ENCODE measurements at regions not wholly inside any gene's neighbourhood (a gene's known extent, or its start where the extent isn't known, plus 50 kb on each side); places are given as distances from the start of the nearest gene placed in this dataset.

- Histone ChIP-seq H3K4me1 (ENCODE audit: control insufficient read depth in 4 of 4, insufficient read depth in 4 of 4, low read length in 3 of 4) (no peaks in the 10 kb centered on the region), H3K27ac (ENCODE audit: low read depth in 1 of 2, low read length in 2 of 2) (no peak overlapping the region), H3K4me3 (ENCODE audit: low read depth in 1 of 3, low read length in 3 of 3) (no peak overlapping the region), H3K9ac (ENCODE audit: low read depth in 1 of 2, low read length in 2 of 2) (no peak overlapping the region), H3K27me3 (ENCODE audit: control insufficient read depth in 4 of 4, insufficient read depth in 4 of 4, low read length in 3 of 4) (no peaks in the 10 kb centered on the region), H3K9me3 (ENCODE audit: control insufficient read depth in 4 of 4, low read length in 3 of 4) (no peaks in the 10 kb centered on the region), H3K36me3 (ENCODE audit: control insufficient read depth in 4 of 4, insufficient read depth in 3 of 4, low read depth in 1 of 4, low read length in 3 of 4) (no peaks in the 10 kb centered on the region)
- 54% methylated on average over 2 of the region's 2 CpGs for WGBS
- TF ChIP-seq GABPA (IDR thresholded peaks at IDR 0.05 in 1 of 2, conservative IDR thresholded peaks at IDR 0.05 in 1 of 2) (no peak), HNF4G (IDR thresholded peaks at IDR 0.05) (no peak), SP1 (IDR thresholded peaks at IDR 0.05) (no peak), FOXA2 (IDR thresholded peaks at IDR 0.05) (no peak), TAF1 (conservative IDR thresholded peaks at IDR 0.05) (no peak), YY1 (IDR thresholded peaks at IDR 0.05) (no peak), FOXA1 (IDR thresholded peaks at IDR 0.05) (no peak), RAD21 (IDR thresholded peaks at IDR 0.05) (no peak), JUND (IDR thresholded peaks at IDR 0.05) (no peak), NR2F2 (IDR thresholded peaks at IDR 0.05) (no peak), RXRA (IDR thresholded peaks at IDR 0.05) (no peak), HNF4A (conservative IDR thresholded peaks at IDR 0.05) (no peak)
- TF ChIP-seq, protein P1, sequence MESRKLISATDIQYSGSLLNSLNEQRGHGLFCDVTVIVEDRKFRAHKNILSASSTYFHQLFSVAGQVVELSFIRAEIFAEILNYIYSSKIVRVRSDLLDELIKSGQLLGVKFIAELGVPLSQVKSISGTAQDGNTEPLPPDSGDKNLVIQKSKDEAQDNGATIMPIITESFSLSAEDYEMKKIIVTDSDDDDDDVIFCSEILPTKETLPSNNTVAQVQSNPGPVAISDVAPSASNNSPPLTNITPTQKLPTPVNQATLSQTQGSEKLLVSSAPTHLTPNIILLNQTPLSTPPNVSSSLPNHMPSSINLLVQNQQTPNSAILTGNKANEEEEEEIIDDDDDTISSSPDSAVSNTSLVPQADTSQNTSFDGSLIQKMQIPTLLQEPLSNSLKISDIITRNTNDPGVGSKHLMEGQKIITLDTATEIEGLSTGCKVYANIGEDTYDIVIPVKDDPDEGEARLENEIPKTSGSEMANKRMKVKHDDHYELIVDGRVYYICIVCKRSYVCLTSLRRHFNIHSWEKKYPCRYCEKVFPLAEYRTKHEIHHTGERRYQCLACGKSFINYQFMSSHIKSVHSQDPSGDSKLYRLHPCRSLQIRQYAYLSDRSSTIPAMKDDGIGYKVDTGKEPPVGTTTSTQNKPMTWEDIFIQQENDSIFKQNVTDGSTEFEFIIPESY (IDR thresholded peaks at IDR 0.05), result no peak
- TF ChIP-seq, protein P2, sequence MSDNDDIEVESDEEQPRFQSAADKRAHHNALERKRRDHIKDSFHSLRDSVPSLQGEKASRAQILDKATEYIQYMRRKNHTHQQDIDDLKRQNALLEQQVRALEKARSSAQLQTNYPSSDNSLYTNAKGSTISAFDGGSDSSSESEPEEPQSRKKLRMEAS (IDR thresholded peaks at IDR 0.05), result no peak
- TF ChIP-seq, protein P3, sequence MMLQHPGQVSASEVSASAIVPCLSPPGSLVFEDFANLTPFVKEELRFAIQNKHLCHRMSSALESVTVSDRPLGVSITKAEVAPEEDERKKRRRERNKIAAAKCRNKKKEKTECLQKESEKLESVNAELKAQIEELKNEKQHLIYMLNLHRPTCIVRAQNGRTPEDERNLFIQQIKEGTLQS (IDR thresholded peaks at IDR 0.05), result no peak
- TF ChIP-seq, protein P4, sequence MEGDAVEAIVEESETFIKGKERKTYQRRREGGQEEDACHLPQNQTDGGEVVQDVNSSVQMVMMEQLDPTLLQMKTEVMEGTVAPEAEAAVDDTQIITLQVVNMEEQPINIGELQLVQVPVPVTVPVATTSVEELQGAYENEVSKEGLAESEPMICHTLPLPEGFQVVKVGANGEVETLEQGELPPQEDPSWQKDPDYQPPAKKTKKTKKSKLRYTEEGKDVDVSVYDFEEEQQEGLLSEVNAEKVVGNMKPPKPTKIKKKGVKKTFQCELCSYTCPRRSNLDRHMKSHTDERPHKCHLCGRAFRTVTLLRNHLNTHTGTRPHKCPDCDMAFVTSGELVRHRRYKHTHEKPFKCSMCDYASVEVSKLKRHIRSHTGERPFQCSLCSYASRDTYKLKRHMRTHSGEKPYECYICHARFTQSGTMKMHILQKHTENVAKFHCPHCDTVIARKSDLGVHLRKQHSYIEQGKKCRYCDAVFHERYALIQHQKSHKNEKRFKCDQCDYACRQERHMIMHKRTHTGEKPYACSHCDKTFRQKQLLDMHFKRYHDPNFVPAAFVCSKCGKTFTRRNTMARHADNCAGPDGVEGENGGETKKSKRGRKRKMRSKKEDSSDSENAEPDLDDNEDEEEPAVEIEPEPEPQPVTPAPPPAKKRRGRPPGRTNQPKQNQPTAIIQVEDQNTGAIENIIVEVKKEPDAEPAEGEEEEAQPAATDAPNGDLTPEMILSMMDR (IDR thresholded peaks at IDR 0.05; ENCODE audit: low read depth, low read length, missing input control), result no peak
- TF ChIP-seq, protein P5, sequence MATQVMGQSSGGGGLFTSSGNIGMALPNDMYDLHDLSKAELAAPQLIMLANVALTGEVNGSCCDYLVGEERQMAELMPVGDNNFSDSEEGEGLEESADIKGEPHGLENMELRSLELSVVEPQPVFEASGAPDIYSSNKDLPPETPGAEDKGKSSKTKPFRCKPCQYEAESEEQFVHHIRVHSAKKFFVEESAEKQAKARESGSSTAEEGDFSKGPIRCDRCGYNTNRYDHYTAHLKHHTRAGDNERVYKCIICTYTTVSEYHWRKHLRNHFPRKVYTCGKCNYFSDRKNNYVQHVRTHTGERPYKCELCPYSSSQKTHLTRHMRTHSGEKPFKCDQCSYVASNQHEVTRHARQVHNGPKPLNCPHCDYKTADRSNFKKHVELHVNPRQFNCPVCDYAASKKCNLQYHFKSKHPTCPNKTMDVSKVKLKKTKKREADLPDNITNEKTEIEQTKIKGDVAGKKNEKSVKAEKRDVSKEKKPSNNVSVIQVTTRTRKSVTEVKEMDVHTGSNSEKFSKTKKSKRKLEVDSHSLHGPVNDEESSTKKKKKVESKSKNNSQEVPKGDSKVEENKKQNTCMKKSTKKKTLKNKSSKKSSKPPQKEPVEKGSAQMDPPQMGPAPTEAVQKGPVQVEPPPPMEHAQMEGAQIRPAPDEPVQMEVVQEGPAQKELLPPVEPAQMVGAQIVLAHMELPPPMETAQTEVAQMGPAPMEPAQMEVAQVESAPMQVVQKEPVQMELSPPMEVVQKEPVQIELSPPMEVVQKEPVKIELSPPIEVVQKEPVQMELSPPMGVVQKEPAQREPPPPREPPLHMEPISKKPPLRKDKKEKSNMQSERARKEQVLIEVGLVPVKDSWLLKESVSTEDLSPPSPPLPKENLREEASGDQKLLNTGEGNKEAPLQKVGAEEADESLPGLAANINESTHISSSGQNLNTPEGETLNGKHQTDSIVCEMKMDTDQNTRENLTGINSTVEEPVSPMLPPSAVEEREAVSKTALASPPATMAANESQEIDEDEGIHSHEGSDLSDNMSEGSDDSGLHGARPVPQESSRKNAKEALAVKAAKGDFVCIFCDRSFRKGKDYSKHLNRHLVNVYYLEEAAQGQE (IDR thresholded peaks at IDR 0.05), result no peak
- DNase-seq (ENCODE audit: low spot score), result no peak
These were observed 203.9 kb downstream of the RAB38 start for GRCh38 chr11:87971354-87971753.

DNA sequence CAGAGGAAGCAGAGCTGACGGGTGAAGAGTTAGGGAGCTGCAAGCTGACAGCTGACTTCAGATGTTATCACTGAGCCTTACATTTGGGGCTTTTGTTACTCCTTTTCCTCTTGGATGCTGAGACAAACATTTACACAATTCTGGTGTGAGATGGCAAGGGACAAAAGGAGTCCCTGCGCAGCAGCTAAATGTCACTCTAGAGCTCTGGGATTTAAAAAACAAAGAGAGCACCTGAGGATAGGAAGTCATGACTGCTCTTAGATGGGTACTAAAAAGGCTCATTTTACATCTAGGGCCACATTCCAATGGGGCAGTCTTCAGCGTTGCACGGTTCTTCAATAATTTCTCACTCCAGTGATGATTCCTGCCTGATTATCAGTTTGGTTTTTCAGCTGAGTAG lies 204.5 kb downstream of the RAB38 start:
- H3K9ac ChIP-seq (ENCODE audit: low read depth in 1 of 2, low read length in 2 of 2), result no peak overlapping the region
- no peak for TF ChIP-seq YY1 (IDR thresholded peaks at IDR 0.05)
- no peak for TF ChIP-seq EGR1 (IDR thresholded peaks at IDR 0.05; ENCODE audit: low read depth in 2 of 2)
- TF ChIP-seq RXRA (IDR thresholded peaks at IDR 0.05), result no peak
- TF ChIP-seq, protein P2 (IDR thresholded peaks at IDR 0.05), result no peak
- TF ChIP-seq HNF4G (IDR thresholded peaks at IDR 0.05), result no peak
- TF ChIP-seq, protein P3 (IDR thresholded peaks at IDR 0.05), result no peak
- TF ChIP-seq, protein P5 (IDR thresholded peaks at IDR 0.05), result no peak
- no peak for TF ChIP-seq SP1 (IDR thresholded peaks at IDR 0.05)
- TF ChIP-seq, protein P4 (IDR thresholded peaks at IDR 0.05; ENCODE audit: low read depth, low read length, missing input control), result no peak
- no peaks in the 10 kb centered on the region for H3K27me3 ChIP-seq (ENCODE audit: control insufficient read depth in 4 of 4, insufficient read depth in 4 of 4, low read length in 3 of 4)
- H3K4me1 ChIP-seq (ENCODE audit: control insufficient read depth in 4 of 4, insufficient read depth in 4 of 4, low read length in 3 of 4), result no peaks in the 10 kb centered on the region
- no peaks in the 10 kb centered on the region for H3K36me3 ChIP-seq (ENCODE audit: control insufficient read depth in 4 of 4, insufficient read depth in 3 of 4, low read depth in 1 of 4, low read length in 3 of 4)
- no peaks in the 10 kb centered on the region for H3K9me3 ChIP-seq (ENCODE audit: control insufficient read depth in 4 of 4, low read length in 3 of 4)
- H3K4me3 ChIP-seq (ENCODE audit: low read depth in 1 of 3, low read length in 3 of 3), result no peak overlapping the region
- 77% methylated on average over 4 of the region's 4 CpGs for WGBS
- DNase-seq (ENCODE audit: low spot score), result no peak
- H3K27ac ChIP-seq (ENCODE audit: low read depth in 1 of 2, low read length in 2 of 2), result no peak overlapping the region

Measured in liver (tissue), 8 donors.